Peyer's patch (tissue), 4 donors: ENCODE measurements at regions not wholly inside any gene's neighbourhood (a gene's known extent, or its start where the extent isn't known, plus 50 kb on each side); places are given as distances from the start of the nearest gene placed in this dataset.

Experiments
- POLR2A ChIP-seq, 2 donors: fragments of 450-650 bp; IDR thresholded peaks; one replicate each; pipeline ENCODE4 v1.5.1; 2017; ENCODE audit warnings: antibody characterized with exemption in 2 of 2, mild to moderate bottlenecking in 2 of 2, moderate library complexity in 2 of 2
- TF ChIP-seq, protein P1 (sequence below), 6 experiments: fragments of 450-650 bp in 4 of 6; fragments of 200-600 bp in 2 of 6; sonication (generic) in 1 of 6; IDR thresholded peaks; one replicate each; pipeline ENCODE4 v1.5.1; 2017 to 2019; ENCODE audit warnings: antibody characterized with exemption in 6 of 6, mild to moderate bottlenecking in 3 of 6, moderate library complexity in 1 of 6

DNA sequence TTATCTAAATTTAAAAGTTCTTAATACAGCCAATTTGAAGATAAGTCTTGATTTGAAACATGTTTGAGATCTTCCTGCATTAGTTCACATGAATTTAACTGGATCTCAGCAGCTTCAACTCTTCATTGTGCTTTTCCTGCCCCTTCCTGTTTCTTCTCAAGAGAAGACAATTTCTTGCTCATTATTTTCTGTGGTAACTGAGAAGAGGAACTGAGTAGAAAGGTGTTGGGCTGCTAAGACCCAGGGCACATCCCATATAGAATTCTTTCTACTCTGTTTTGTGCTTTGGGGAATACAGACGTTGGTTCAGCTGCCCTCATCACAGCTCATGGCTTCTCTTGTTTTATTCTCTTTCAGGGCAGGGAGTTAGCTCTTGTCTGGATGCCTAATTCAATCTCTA lies 110.2 kb downstream of the SNAPC1 start:
- TF ChIP-seq, protein P1, sequence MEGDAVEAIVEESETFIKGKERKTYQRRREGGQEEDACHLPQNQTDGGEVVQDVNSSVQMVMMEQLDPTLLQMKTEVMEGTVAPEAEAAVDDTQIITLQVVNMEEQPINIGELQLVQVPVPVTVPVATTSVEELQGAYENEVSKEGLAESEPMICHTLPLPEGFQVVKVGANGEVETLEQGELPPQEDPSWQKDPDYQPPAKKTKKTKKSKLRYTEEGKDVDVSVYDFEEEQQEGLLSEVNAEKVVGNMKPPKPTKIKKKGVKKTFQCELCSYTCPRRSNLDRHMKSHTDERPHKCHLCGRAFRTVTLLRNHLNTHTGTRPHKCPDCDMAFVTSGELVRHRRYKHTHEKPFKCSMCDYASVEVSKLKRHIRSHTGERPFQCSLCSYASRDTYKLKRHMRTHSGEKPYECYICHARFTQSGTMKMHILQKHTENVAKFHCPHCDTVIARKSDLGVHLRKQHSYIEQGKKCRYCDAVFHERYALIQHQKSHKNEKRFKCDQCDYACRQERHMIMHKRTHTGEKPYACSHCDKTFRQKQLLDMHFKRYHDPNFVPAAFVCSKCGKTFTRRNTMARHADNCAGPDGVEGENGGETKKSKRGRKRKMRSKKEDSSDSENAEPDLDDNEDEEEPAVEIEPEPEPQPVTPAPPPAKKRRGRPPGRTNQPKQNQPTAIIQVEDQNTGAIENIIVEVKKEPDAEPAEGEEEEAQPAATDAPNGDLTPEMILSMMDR (IDR thresholded peaks at IDR 0.05): no peak
- TF ChIP-seq POLR2A (IDR thresholded peaks at IDR 0.05): no peak
